ENCODE measurements at regions not wholly inside any gene's neighbourhood (a gene's known extent, or its start where the extent isn't known, plus 50 kb on each side); places are given as distances from the start of the nearest gene placed in this dataset.

- no peak overlapping the region for H3K4me3 Mint-ChIP-seq
Observed at GRCh38 chr3:89570465-89570864, 463.0 kb downstream of the EPHA3 start.

GRCh38 chr3:89571298-89571697, 463.9 kb downstream of the EPHA3 start:
- no peak for TF ChIP-seq CTCF (IDR thresholded peaks at IDR 0.05; ENCODE audit: unreplicated experiment)
- no peak overlapping the region for H3K4me3 Mint-ChIP-seq
- H3K4me1 Mint-ChIP-seq, result peaks cover 2% of the 10 kb centered on the region
- H3K27ac Mint-ChIP-seq, result no peak overlapping the region
- H3K9me3 Mint-ChIP-seq, result peaks cover 20% of the 10 kb centered on the region
- no peak for DNase-seq (ENCODE audit: low spot score in 2 of 2, unreplicated experiment in 2 of 2)
- peaks cover 3% of the 10 kb centered on the region for H3K36me3 Mint-ChIP-seq
- H3K27me3 Mint-ChIP-seq (ENCODE audit: low read depth), result no peaks in the 10 kb centered on the region

More at GRCh38 chr3:89570465-89570864, 463.0 kb downstream of the EPHA3 start:
- H3K4me1 Mint-ChIP-seq, result no peaks in the 10 kb centered on the region
- peaks cover 28% of the 10 kb centered on the region for H3K9me3 Mint-ChIP-seq
- no peaks in the 10 kb centered on the region for H3K27me3 Mint-ChIP-seq (ENCODE audit: low read depth)
- no peak for TF ChIP-seq CTCF (IDR thresholded peaks at IDR 0.05; ENCODE audit: unreplicated experiment)
- no peak overlapping the region for H3K27ac Mint-ChIP-seq
- DNase-seq (ENCODE audit: low spot score in 2 of 2, unreplicated experiment in 2 of 2), result no peak
- peaks cover 3% of the 10 kb centered on the region for H3K36me3 Mint-ChIP-seq

GRCh38 chr3:89571707-89572106, 464.3 kb downstream of the EPHA3 start:
- Mint-ChIP-seq H3K4me3 (no peak overlapping the region), H3K4me1 (peaks cover 3% of the 10 kb centered on the region), H3K9me3 (peaks cover 17% of the 10 kb centered on the region), H3K27me3 (ENCODE audit: low read depth) (no peaks in the 10 kb centered on the region), H3K27ac (no peak overlapping the region), H3K36me3 (peaks cover 3% of the 10 kb centered on the region)
- DNase-seq (ENCODE audit: low spot score in 2 of 2, unreplicated experiment in 2 of 2), result no peak
- TF ChIP-seq CTCF (IDR thresholded peaks at IDR 0.05; ENCODE audit: unreplicated experiment), result no peak

GRCh38 chr3:89572261-89572660, 464.8 kb downstream of the EPHA3 start:
- Mint-ChIP-seq H3K27me3 (ENCODE audit: low read depth) (no peaks in the 10 kb centered on the region), H3K9me3 (peaks cover 12% of the 10 kb centered on the region), H3K36me3 (peaks cover 3% of the 10 kb centered on the region), H3K4me1 (peaks cover 4% of the 10 kb centered on the region), H3K27ac (no peak overlapping the region), H3K4me3 (no peak overlapping the region)
- TF ChIP-seq CTCF (IDR thresholded peaks at IDR 0.05; ENCODE audit: unreplicated experiment), result no peak
- no peak for DNase-seq (ENCODE audit: low spot score in 2 of 2, unreplicated experiment in 2 of 2)

- Mint-ChIP-seq H3K36me3 (no peaks in the 10 kb centered on the region), H3K4me3 (no peak overlapping the region)
Observed at GRCh38 chr3:89576417-89576816, 469.0 kb downstream of the EPHA3 start.

More at GRCh38 chr3:89576417-89576816, 469.0 kb downstream of the EPHA3 start:
- DNase-seq (ENCODE audit: low spot score in 2 of 2, unreplicated experiment in 2 of 2), result no peak
- no peak for TF ChIP-seq CTCF (IDR thresholded peaks at IDR 0.05; ENCODE audit: unreplicated experiment)
- Mint-ChIP-seq H3K4me1 (peaks cover 13% of the 10 kb centered on the region), H3K9me3 (no peaks in the 10 kb centered on the region), H3K27ac (no peak overlapping the region), H3K27me3 (ENCODE audit: low read depth) (no peaks in the 10 kb centered on the region)
